ENCODE measurements at regions not wholly inside any gene's neighbourhood (a gene's known extent, or its start where the extent isn't known, plus 50 kb on each side); places are given as distances from the start of the nearest gene placed in this dataset.
"Not testable (repeated sequence)": the region's sequence is repeated elsewhere in the genome, so short reads cannot be mapped to it uniquely, and the experiment has no call there.

DNA sequence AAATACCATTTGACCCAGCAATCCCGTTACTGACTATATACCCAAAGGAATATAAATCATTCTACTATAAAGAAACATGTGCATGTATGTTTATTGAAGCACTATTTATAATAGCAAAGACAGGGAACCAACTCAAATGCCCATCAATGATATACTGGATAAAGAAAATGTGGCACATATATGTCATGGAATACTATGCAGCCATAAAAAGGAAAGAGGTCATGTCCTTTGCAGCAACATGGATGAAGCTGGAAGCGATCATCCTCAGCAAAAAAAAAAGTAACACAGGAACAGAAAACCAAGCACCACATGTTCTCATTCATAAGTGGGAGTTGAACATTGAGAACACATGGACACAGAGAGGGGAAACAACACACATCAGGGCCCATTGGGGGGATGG, 99.9 kb upstream of the THUMPD2 start:
- H3K27me3 ChIP-seq (ENCODE audit: control insufficient read depth in 1 of 2, insufficient read depth in 2 of 2, low read length in 2 of 2); H3K36me3 ChIP-seq (replicated peaks in 1 of 2; ENCODE audit: control insufficient read depth in 1 of 2, insufficient read depth in 2 of 2, low read length in 2 of 2); H3K4me1 ChIP-seq (ENCODE audit: insufficient read depth, low read length); DNase-seq (ENCODE audit: low spot score); intact Hi-C loops (cut with micrococcal nuclease; ENCODE audit: unreplicated experiment); BruUV-seq (replicated peaks); H3K9me3 ChIP-seq (ENCODE audit: low read length); in situ Hi-C loops (cut with HindIII; ENCODE audit: extremely low pct_ligation_motif_present, low pct_unique_long_range_greater_than_20kb); H3K9ac ChIP-seq (ENCODE audit: insufficient read depth, low read depth, low read length); H2AFZ ChIP-seq (ENCODE audit: low read length); FAIRE-seq; H3K79me2 ChIP-seq (ENCODE audit: insufficient read depth, low read length); H4K20me1 ChIP-seq (ENCODE audit: insufficient read depth, low read length); POLR2A ChIA-PET; CTCF ChIA-PET (ENCODE audit: low intra/inter-chr PET ratio, low total read pairs); ATAC-seq; H3K4me2 ChIP-seq (ENCODE audit: low read depth, low read length); H3K27ac ChIP-seq (ENCODE audit: extremely low read length, insufficient read depth, low read length); H3K4me3 ChIP-seq (replicated peaks in 1 of 3; ENCODE audit: insufficient read depth in 1 of 3, low read depth in 2 of 3, low read length in 3 of 3): not testable (repeated sequence)
- 2% methylated on average over 2 of the region's 2 CpGs for WGBS (ENCODE audit: low lambda C conversion rate)
- TF ChIP-seq MNT (IDR thresholded peaks at IDR 0.05): peak; percentile 39; the same call in 1 of the 2 replicates

GRCh38 chr2:39875914-39876267, 96.8 kb upstream of the THUMPD2 start:
- Histone ChIP-seq H3K36me3 (replicated peaks in 1 of 2; ENCODE audit: control insufficient read depth in 1 of 2, insufficient read depth in 2 of 2, low read length in 2 of 2) (no peaks in the 10 kb centered on the region), H3K9me3 (ENCODE audit: low read length) (no peaks in the 10 kb centered on the region), H3K4me1 (ENCODE audit: insufficient read depth, low read length) (peaks cover 9% of the 10 kb centered on the region), H2AFZ (ENCODE audit: low read length) (no peak overlapping the region), H3K79me2 (ENCODE audit: insufficient read depth, low read length) (no peaks in the 10 kb centered on the region), H3K27me3 (ENCODE audit: control insufficient read depth in 1 of 2, insufficient read depth in 2 of 2, low read length in 2 of 2) (peaks cover 0 to 18% of the 10 kb centered on the region in 2 experiments; a peak in 4 of 5 replicates), H4K20me1 (ENCODE audit: insufficient read depth, low read length) (no peaks in the 10 kb centered on the region), H3K9ac (ENCODE audit: insufficient read depth, low read depth, low read length) (no peak overlapping the region), H3K4me2 (ENCODE audit: low read depth, low read length) (no peak overlapping the region), H3K27ac (ENCODE audit: extremely low read length, insufficient read depth, low read length) (no peak overlapping the region), H3K4me3 (replicated peaks in 1 of 3; ENCODE audit: insufficient read depth in 1 of 3, low read depth in 2 of 3, low read length in 3 of 3) (no peak overlapping the region)
- intact Hi-C loops (cut with micrococcal nuclease; ENCODE audit: unreplicated experiment) (no loop called here), in situ Hi-C loops (cut with HindIII; ENCODE audit: extremely low pct_ligation_motif_present, low pct_unique_long_range_greater_than_20kb) (no loop called here)
- 0% methylated on average over 1 of the region's 1 CpG for WGBS (ENCODE audit: low lambda C conversion rate)
- BruUV-seq (replicated peaks): no TSS peak
- FAIRE-seq: no peak
- POLR2A ChIA-PET: no interaction called here
- no peak for ATAC-seq
- DNase-seq (ENCODE audit: low spot score): no peak
- CTCF ChIA-PET (ENCODE audit: low intra/inter-chr PET ratio, low total read pairs): no interaction called here
- no peak for TF ChIP-seq ZNF510 (CRISPR knock-in tag; IDR thresholded peaks at IDR 0.05; ENCODE audit: low read depth)
- TF ChIP-seq ZNF629 (CRISPR knock-in tag; conservative IDR thresholded peaks at IDR 0.05): peak; percentile 52; the same call in 1 of the 2 replicates
- no peak for TF ChIP-seq ZNF33A (CRISPR knock-in tag; IDR thresholded peaks at IDR 0.05; ENCODE audit: borderline replicate concordance)
- no peak for TF ChIP-seq NRL (CRISPR knock-in tag; IDR thresholded peaks at IDR 0.05; ENCODE audit: borderline replicate concordance)

All from HepG2 (cell line).